CD4-positive, alpha-beta T cell treated with Interleukin-1 beta for 1 hour (primary cell): ENCODE measurements at regions not wholly inside any gene's neighbourhood (a gene's known extent, or its start where the extent isn't known, plus 50 kb on each side); places are given as distances from the start of the nearest gene placed in this dataset.
"Not testable (repeated sequence)": the region's sequence is repeated elsewhere in the genome, so short reads cannot be mapped to it uniquely, and the experiment has no call there.

ENCODE experiments used
- DNase-seq, 2 donors: peaks; one replicate each; pipeline ENCODE4 v3.0.0-alpha.2; 2020 to 2022

GRCh38 chr10:11691319-11691755 lies 50.8 kb upstream of the ECHDC3 start:
- no peak for DNase-seq

- no peak for DNase-seq
These were observed 52.0 kb upstream of the ECHDC3 start for GRCh38 chr10:11689945-11690736.

DNA sequence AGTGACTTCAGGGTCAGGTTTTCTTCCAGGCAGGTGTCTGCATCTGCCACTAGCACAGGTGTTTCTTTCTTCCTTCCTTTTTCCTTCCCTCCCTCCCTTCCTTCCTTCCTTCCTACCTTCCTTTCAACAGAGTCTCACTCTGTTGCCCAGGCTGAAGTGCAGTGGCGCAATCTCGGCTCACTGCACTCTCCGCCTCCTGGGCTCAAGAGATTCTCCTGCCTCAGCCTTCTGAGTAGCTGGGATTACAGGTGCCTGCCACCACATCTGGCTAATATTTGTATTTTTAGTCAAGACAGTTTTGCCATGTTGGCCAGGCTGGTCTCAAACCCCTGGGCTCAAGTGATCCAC lies 53.8 kb upstream of the ECHDC3 start:
- DNase-seq: not testable (repeated sequence)

- no peak for DNase-seq
These were observed 54.3 kb upstream of the ECHDC3 start for GRCh38 chr10:11687779-11688447.

DNA sequence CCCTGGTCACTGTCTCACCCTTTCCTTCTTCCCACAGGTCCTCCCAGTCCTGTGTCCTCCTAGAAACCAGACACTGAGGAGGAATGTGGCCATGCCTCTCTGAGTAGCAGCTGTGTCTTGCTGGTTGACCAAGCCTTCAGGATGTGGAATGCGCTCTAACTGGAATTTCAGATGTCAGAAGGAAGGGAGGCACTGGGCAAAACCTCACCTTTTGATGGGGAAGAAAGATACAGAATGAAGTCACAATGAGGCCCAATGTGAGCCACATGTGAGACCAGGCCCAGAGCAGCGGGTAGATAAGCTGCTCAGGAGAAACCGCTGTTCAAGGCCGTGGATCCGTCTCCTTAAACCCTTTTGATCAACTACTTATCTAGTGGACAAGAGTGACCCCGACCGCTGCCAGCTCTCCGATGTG lies 54.8 kb upstream of the ECHDC3 start:
- DNase-seq: no peak

GRCh38 chr10:11685787-11686218 lies 56.4 kb upstream of the ECHDC3 start:
- DNase-seq: peak; percentile 32 to 76

GRCh38 chr10:11684717-11685645 lies 57.2 kb upstream of the ECHDC3 start:
- DNase-seq: peak; percentile 48 to 67

DNA sequence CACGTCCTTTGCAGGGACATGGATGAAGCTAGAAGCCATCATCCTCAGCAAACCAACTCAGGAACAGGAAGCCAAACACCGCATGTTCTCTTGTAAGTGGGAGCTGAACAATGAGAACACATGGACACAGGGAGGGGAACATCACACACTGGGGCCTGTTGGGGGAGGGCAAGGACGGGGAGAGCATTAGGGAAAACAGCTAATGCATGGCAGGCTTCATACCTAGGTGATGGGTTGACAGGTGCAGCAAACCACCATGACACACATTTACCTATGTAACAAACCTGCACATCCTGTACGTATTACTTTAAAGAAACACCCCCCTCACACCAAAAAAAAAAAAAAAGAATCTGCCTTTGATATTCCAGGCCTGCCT lies 57.9 kb upstream of the ECHDC3 start:
- peak in 1 of 2 donors; percentile 31 for DNase-seq

GRCh38 chr10:11683529-11684320 lies 58.5 kb upstream of the ECHDC3 start:
- DNase-seq: peak in 1 of 2 donors; percentile 32

DNA sequence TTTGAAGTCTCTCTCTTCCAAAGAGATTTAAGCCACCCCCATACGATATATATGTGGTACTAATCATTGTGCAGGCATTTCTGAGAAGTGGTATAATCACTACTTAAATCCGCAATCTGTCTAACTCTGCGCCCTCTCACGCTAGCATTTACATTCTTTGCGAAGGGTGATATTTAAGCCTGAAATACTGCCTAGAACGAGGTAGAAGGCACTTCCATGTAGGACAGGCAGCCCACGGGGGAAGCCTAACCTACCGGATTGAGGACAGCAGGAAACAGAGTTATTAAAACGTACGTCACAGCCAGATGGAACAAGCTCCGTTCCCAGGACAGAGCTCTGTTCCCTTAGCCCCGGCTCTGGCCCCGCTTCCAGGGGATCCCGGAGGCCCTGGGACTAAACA lies 59.3 kb upstream of the ECHDC3 start:
- DNase-seq: no peak

DNA sequence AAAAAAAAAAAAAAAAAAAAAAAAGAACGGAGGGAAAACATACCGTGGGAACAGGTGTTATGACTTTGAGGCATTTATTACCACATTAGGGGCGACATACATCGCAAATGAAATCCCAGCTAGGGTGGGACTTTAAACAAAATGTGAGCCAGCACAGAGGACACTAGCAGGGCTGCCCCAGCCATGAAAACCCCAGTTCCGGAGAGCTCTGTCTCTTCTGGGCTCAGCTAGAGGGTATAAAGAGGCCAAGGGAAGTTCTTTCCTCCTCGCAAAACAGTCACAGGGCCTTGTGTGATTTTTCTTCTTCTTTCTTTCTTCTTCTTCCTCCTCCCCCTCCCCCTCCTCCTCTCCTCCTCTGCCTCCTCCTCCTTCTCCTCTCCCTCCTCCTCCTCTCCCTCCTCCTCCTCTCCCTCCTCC lies 59.9 kb upstream of the ECHDC3 start:
- DNase-seq: no peak

DNA sequence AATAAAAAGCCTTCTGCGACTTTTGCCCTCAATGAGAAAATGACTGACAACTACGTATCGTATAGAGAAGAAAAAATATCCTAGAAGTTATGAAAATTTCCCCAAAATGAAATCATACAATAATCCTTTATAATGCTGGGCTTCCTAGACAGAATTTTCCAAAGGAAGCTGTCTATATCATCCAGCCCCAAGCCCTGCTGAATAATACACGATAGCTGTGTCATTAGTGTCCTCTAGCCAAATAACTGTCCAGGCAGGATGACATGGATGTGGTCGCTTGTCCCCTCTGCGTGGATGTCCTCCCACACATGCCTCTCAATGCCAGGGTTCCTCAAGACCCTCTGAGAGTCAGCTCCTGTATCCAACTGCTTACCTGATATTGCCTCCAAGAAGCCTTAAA lies 61.7 kb upstream of the ECHDC3 start:
- no peak for DNase-seq

GRCh38 chr10:11679946-11680345 lies 62.2 kb upstream of the ECHDC3 start:
- DNase-seq: no peak

DNA sequence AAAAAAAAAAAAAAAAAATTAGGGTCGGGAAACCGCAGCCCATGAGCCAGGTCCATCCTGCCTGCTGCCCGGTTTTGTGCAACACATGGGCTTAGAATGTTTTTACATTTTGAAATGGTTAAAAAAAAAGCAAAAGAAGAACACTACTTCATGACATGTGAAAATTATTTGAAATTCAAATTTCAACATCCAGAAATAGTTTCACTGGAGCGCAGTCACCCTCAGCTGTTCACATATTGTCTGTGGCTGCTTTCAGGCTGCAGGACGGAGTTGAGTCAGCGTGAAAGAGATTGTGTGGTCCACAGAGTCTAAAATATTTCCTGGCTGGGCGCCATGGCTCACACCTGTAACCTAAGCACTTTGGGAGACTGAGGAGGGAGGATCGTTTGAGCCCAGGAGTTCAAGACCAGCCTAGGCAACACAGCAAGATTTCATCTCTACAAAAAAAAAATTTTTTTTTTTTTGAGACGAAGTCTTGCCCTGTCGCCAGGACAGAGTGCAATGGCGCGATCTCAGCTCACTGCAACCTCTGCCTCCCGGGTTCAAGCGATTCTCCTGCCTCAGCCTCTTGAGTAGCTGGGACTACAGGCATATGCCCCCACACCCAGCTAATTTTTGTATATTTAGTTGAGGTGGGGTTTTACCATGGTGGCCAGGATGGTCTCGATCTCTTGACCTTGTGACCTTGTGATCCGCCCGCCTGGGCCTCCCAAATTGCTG lies 63.9 kb upstream of the ECHDC3 start:
- peak in 1 of 2 donors; percentile 41 for DNase-seq

- DNase-seq: no peak
These were observed 64.7 kb upstream of the ECHDC3 start for GRCh38 chr10:11677480-11677879.

- DNase-seq: no peak
These were observed 62.2 kb upstream of the USP6NL start for GRCh38 chr10:11673346-11674280.

- DNase-seq: no peak
These were observed 61.4 kb upstream of the USP6NL start for GRCh38 chr10:11672836-11673235.

GRCh38 chr10:11670381-11670780 lies 58.9 kb upstream of the USP6NL start:
- no peak for DNase-seq

DNA sequence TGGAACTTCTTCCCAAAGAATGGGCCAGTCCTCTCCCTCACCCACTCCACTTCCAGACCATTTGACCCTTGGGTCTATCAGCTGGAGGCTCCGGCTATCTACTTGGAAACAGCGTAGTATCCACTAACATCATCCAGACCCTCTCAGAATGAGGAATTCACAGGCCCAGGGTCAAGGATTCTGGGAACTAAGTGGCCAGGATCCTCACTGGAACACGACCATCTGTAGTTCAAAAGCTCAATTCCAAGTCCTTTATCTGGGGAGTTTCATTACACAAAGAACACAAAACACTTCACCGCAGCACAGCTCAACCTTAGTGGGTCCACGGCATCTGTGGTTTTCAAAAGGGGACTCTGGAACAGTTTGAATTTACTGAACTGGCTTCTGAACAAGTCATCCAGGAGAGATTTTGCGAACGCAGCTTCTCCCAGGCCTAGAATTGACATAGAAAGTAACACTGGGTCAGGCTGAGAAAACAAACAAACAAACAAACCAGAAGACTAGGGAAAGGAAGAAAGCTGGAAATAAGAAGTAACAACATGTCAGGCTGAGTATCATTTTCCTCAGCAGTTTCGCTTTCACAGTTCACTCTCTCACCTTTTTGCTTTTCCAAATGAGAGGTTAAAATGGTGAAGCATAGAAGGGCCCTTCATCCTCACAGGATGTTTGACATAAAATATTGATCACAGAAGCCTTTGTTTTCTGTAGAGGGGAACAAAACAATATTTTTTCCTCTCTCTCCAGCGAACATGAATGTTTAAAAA lies 57.6 kb upstream of the USP6NL start:
- DNase-seq: no peak

DNA sequence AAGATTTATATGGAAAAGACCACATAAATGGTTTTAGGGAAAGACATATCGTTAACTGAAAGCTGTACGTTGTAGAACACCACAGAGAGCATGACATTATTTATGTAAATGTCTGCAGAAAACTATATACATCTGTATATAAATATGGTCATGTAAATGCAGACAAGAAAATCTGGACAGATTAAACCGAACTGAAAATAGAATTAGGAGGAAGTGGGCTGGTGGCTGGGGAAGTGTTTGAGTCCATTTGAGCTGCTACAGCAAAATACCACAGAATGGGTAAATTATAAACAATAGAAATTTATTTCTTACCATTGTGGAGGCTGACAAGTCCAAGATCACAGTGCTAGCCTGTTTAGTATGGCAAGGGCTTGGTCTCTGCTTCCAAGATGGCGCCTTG lies 56.3 kb upstream of the USP6NL start:
- no peak for DNase-seq
